ENCODE measurements at regions not wholly inside any gene's neighbourhood (a gene's known extent, or its start where the extent isn't known, plus 50 kb on each side); places are given as distances from the start of the nearest gene placed in this dataset.

GRCh38 chr6:132995009-132995408 lies 180.6 kb downstream of the RPS12 start:
- ChIA-PET CTCF (no interaction called here), POLR2A (no interaction called here)
- no peak for TF ChIP-seq CTCF (IDR thresholded peaks at IDR 0.05; ENCODE audit: control extremely low read depth, extremely low read depth, low read depth, missing control alignments)
- no peak for DNase-seq (ENCODE audit: extremely low spot score)

- ChIA-PET POLR2A (no interaction called here), CTCF (interaction anchor here (1.3 kb wide), 1 partner anchor 26 kb away, joined by 3 read pairs; no protein-coding TSS in a partner anchor)
- no peak for TF ChIP-seq CTCF (IDR thresholded peaks at IDR 0.05; ENCODE audit: control extremely low read depth, extremely low read depth, low read depth, missing control alignments)
- DNase-seq (ENCODE audit: extremely low spot score): no peak
These were observed 181.1 kb downstream of the RPS12 start for GRCh38 chr6:132995432-132995831.

DNA sequence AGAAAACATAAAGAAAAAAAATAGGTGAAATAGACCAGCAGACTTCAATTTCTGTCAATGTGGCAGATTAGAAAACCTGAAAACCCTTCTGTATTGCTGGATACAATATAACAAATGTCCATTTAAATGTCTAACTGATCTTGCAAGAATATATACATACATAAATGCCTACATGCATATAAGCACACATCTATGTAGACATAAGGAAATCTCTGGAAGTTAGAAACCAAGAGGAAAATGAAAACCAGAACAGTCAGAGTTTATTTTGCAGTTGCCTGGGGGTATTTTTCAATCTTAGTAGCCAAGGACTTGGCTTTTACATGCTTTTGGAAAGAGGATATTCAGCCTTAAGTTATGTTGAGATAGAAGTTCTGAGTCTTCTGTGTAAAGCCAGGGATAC lies 184.0 kb downstream of the RPS12 start:
- no peak for TF ChIP-seq CTCF (IDR thresholded peaks at IDR 0.05; ENCODE audit: control extremely low read depth, extremely low read depth, low read depth, missing control alignments)
- ChIA-PET CTCF (interaction anchor here (1.3 kb wide), 1 partner anchor 35 kb away, joined by 4 read pairs; no protein-coding TSS in a partner anchor), POLR2A (no interaction called here)
- no peak for DNase-seq (ENCODE audit: extremely low spot score)

GRCh38 chr6:133001040-133001565 lies 186.7 kb downstream of the RPS12 start:
- DNase-seq (ENCODE audit: extremely low spot score): no peak
- no peak for TF ChIP-seq CTCF (IDR thresholded peaks at IDR 0.05; ENCODE audit: control extremely low read depth, extremely low read depth, low read depth, missing control alignments)
- ChIA-PET POLR2A (no interaction called here), CTCF (no interaction called here)

DNA sequence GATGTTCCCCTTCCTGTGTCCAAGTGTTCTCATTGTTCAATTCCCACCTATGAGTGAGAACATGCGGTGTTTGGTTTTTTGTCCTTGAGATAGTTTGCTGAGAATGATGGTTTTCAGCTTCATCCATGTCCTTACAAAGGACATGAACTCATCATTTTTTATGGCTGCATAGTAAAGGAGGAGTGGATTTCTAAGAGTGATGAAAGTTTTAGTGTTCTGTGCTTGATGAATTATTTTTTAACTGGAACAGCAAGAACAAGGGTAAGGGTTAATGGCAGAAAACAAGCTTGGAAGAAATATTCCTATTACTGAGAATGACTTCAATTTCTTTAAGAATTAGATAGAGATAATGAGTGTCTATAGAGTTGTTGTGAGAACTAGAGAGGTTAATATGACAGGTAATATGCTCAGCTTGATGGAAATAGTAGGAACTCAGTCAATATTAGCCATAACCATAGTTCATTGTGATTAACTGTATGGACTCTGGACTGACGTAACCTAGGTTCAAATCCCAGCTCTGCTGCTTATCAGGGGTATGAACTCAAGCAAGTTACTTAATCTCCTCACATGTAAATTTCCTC lies 190.0 kb downstream of the RPS12 start:
- TF ChIP-seq CTCF (IDR thresholded peaks at IDR 0.05; ENCODE audit: control extremely low read depth, extremely low read depth, low read depth, missing control alignments): no peak
- ChIA-PET POLR2A (no interaction called here), CTCF (no interaction called here)
- no peak for DNase-seq (ENCODE audit: extremely low spot score)

GRCh38 chr6:133012774-133013173 lies 198.4 kb downstream of the RPS12 start:
- TF ChIP-seq CTCF (IDR thresholded peaks at IDR 0.05; ENCODE audit: control extremely low read depth, extremely low read depth, low read depth, missing control alignments): no peak
- DNase-seq (ENCODE audit: extremely low spot score): no peak
- ChIA-PET CTCF (no interaction called here), POLR2A (no interaction called here)

Measured in GM10248 (cell line).